HG02852 (cell line): ENCODE measurements at regions not wholly inside any gene's neighbourhood (a gene's known extent, or its start where the extent isn't known, plus 50 kb on each side); places are given as distances from the start of the nearest gene placed in this dataset.

Experiments
- ATAC-seq: cut with Tn5 transposase; IDR thresholded peaks from one replicate; pipeline ENCODE4 v1.9.1; 2021; ENCODE audit warnings: mild to moderate bottlenecking, moderate library complexity; ENCODE audit not compliant: unreplicated experiment

DNA sequence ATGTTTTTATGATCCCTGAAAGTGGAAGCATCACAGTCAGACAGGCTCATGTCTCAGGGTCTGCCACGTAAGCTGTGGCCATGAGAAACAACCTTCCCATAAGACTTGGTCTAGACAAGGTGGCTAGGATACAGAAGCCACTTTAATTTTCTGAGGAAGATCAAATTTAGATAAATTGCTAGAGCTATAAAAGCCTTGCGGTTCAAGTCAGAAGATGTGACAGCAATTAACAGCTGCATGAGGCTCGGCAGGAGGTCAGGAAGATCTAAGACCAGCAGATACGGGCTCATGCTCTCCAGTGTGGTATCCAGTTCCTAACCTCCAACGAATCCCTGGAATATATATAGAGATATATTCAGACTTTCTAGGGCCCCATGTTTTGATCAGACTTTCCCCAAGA is 577.1 kb downstream of the PLPP3 start:
- no peak for ATAC-seq

DNA sequence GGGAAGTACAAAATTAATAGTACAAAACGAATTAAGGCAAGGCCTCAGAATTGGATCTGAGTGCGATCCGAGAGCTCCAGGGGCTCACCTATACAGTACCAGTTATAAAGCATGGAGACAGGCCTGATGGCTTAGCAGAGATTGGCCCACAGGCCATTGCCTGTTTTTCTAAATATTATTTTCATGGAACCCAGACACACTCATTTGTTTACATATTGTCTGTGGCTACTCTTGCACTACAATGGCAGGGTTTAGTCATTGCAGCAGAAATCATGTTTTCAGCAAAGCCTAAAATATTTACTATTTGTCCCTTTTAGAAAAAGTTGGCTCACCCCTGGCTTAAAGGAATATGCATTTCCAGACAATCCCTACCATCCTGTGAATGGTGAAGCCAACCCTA is 578.9 kb downstream of the PLPP3 start:
- ATAC-seq, result no peak

DNA sequence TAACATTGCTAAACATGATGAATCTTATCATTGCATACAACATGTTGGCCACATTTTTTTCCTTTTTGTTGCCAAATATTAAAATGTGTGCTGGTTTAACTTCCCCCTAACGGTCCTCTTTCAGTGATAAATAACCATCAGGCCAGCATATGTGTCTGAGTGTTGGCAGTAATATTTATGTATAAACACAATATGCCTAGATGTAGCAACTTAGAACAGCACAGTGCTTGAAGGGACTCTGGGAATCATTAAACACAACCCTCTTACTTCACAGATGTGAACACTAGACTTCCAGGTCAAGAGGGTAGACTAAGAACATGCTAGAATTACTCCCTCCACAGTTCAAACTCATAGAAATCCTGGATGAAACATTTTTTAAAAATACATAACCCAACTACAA is 581.8 kb downstream of the PLPP3 start:
- no peak for ATAC-seq

DNA sequence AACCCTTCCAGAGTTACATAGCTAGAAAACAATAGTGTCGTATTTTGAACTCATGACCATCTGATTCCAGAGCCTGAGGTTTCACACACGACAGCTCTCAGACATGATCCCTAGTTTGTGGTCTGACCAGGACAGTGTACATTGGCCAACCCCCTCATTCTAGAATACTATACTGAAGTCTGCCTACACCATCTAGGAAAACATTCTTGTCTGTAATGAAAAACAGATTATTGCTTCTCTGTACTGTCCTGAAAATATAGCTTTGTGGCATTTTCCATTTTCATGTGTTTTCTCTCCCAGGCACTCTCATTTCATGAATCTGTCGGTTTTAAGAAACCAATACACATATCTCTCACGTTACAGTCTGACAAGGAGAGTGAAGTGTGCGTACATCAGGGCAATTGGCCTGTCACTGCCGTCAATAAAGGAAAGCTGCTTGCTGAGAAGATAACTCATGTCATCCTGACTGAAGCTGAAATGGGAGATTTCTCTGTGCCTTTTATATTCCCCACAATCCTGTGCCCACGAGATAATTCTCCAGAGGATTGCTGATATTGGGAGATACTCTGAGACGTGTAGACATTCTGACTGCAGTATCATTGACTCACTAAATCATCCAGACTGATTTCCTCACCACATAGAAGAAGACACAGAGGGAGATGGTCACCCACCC is 585.6 kb downstream of the PLPP3 start:
- ATAC-seq, result no peak

DNA sequence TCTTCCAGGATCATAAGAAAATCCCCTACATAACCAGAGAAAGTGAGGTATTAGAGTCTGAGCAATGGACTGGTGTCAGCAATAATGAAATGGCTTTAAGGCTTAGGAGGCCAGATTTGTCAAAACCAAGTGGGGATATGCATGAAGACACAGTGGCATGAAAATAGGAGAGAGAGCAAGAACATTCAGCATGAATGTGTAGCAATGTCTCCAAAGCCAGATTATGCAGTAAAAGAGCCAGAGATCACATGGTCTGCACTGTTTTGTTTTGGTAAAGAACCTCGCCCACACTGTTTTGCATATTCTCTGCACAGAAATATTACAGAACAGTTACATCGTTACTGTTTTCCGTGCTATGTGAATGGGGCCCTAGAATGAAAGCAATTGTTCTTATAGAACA is 589.4 kb downstream of the PLPP3 start:
- ATAC-seq, result no peak

DNA sequence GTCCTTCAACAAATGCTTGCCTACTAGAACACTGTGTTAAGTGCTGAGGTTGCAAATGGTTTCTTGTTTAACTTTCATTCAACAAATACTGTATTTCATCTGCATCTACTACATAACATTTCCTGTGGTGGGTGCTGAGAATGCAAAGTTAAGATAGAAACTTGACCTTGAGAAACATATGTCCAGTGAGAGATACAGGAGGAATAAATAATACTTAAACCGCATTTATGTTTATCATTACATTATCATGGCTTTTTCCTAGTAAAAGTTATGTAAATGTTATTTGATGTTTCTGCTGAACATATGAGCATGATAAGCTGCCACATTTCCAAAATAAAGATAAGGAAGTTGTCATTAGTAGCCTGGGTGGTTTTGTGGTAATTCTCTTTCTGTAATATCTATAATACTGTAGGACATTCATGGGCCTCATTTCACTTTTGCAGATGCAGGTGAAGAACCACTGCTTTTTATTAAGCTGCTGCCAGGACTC is 590.4 kb downstream of the PLPP3 start:
- ATAC-seq, result no peak

DNA sequence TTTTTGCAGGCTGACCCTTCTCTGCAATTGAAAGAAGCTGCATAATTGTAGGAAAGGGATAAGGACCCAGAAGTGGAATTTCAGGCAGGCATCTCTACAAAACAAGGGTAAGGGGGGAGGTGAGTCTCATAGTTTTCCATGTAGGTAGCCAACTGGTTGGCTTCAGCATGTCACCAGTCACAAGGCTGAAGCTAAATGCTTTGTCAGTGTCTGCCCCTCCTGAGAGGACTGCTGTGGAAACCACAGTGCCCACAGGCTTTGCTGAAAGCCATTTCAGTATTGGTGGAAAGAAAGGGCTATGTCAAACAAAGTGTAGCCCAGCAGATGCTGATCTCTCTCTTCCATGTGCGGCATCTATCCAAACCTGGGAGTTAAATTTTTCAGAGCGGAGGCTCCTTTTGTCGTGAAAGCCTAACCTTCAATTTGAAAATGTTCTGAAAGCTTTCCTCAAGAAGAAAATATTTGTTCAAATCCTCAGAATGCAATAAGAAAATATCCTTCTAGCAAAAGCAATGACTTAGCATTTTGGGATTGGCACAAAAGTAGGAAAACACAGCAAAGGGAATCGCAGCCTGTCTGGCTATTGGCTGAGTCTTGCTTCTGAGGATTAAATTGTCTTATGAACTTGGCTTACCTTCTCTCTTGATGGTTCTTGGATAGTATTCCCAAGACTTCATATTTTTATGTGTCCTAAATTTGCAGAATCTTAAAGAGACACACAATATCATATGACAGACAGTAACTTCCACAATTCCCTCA is 591.7 kb downstream of the PLPP3 start:
- no peak for ATAC-seq

DNA sequence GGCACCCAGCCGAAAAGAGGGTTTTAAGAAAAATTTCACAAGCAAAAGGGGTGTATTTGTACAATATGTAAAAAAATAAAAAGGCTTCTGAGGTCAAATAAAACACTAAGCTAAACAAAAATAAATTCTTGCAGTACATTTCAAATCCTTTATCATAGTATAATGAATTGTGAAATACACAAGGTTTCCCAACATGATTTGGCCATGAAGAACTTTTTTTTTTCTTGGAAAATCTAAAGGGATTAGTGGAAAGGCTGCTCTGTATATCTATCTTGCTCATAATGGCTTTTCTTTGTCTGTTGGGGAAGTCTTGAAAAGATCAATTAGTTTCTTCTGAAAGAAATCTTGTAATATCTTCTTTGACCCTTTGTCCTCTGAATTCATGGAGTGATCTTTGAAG is 593.4 kb downstream of the PLPP3 start:
- no peak for ATAC-seq

DNA sequence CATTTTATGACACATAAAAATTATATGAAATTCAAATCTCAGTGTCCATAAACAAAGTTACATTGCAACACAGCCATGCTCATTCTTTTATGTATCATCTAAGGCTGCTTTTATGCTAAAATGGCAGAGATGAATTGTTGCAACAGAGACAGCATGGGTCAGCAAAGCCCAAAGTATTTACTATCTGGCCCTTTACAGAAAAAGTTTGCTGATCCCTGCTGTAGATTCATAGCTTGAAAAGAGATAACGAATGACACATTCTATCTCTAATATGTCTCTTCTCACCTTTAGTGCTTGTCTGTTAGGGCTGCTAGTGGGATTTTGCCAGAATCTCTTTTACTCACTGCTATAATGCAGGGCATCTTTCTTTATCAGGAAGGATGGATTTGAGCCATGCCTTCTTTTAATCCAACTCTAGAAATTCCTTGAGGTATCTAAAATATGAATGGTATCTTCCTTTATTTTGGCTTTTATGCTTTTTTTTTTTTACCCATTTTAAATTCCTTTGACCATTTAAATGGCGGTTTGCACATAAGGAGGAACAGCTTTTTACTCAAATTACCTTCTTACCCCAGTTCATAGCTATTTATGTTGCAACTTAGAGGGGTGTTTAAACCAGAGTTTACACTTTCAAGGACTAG is 598.2 kb downstream of the PLPP3 start:
- no peak for ATAC-seq

DNA sequence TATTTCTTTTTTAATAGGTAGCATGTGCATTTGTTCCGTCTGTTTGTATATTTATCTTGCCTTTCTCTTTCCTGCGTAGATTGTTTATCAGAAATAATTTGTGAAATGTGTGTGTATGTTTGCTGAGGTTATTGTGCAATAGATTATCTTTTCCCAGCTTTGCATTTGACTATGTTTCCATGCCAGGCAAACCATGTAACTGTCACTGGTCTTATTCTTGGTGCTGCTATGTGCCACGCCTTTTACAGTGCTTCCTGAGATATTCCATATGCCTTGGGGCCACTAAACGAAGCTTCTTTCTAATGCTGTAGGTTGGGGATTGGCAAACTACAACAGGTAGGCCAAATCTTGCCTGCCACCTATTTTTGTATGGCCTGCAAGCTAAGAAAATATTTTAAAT is 598.8 kb downstream of the PLPP3 start:
- ATAC-seq, result no peak

DNA sequence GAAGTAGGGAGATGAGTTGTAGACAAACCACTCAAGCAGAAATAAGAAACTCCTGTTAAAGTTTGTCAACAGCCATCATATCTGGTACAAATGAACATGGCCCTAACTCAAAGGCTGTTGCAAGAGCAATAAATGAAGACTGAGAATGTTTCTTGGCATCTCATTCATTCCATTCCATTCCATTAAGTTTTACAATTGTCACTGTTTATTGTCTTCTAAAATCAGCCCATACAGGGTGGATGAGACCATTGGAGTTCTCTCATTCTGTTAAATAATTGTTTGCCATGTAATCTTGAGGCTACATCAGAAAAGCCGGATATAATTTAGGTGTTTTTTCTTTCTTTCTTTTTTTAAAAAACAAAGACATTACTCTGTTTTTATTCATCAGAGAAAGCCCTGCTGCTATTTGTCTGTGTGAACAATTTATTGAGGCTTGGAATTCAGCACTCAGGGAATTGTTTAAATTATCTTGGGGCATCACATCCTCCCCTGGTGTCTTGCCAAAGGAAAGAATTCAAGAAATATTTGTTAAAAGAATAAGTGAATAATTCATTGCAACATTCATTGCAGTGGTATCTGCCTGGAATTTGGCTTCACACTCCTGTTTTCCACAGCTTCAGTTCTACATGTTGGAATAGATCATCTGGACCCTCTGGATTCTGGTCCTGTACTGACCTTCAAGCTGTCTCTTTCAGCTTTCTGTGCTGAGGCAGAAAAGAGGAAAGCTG is 604.5 kb downstream of the PLPP3 start:
- no peak for ATAC-seq

DNA sequence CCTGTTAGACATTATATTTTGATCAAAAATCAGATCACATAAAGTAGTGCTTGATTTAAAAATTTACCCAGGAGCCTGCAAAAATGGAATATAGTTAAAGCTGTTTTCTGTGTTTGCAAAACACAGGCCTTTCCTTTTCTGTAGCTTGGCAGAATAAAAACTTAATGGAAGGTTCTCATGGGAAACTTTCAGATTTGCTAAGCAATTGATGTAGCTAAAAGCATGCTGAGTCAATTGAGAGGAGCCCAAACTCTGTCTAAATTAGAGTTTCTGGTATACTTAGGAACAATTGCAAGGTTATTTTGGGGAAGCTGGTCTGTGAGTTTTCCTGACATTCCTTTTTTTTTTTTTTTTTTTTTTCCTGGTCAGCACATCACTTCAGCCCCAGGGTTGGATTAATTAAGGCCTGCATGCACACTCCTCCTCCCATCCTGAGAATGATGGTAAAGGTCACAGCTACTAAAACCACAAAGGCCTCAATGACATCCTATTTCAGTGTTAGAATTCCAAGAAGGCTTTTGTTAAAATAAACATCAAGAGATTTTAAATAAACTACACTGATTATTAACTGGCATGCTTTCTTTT is 608.7 kb downstream of the PLPP3 start:
- no peak for ATAC-seq

DNA sequence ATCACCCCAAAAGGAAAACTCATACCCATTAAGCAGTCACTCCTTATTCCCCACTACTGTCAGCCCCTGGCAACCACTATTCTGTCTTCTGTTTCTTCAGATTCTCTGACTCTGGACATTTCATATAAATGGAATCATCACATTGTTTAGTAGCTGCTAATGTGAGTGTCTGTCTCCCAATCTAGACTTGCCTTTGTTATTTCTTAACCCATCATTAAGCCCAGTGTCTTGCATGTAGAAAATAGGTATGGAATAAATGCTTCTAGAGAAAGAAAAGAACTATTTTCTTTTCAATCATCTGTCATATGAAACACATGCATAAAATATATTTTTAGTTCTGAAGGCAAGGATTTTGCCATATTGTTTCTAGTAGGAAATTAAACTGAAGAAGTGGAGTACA is 610.0 kb downstream of the PLPP3 start:
- ATAC-seq, result no peak

DNA sequence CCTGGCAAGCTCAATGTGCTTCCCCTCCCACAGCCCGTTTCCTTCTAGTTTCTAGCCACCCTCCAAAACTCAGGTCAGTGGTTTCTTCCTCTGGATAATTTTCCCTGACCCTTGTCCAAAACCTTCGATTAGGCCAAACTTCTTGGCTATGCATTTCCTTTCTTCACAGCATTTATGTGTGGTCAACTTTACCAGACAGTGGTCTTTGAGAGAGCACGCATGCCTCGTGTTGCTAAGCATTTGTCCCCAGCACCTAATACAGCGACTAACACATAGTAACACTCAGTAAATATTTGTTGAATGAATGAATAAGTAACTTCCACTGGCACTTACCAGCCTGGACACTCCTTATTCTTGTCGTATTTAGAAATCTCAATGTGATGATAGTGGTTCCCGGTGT is 610.7 kb downstream of the PLPP3 start:
- ATAC-seq, result no peak

DNA sequence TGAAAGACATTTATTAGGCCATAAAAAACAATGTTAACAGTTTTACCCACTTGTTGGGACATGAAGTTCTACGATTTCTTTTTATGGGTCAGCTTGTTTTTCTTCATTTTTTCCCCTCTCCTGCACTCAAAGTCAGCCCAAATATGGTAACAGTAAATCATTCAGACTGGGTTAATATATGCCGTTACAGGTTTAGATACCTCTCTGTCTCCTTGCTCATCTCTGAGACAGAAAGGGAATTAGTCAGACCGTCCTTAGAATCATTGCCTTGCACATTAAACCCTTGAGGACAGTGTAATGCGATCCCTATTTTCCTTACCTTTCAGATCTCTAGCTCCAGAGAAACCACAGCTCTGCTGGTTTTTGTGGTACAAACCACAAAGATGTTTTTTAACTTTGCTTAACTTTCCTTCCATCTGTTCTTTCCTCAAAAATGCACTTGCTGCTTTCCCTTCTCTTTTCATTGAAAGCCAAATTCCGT is 613.3 kb downstream of the PLPP3 start:
- no peak for ATAC-seq

DNA sequence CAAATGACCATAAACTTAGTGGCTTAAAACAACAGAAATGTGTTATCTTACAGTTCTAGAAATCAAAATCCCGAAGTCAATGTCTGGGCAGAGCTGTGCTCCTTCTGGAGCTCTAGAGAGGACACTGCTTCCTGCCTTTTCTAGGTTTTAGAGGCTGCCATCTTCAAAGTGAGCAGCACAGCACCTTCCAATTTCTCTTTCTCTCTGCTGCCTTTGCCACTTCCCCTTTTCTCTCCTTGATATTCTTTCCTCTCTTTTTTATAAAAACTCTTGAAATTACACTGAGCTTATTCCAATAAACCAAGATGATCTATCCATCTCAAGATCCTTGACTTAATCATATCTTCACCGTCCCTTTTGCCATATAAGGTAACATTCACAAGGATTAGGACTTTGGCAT is 616.9 kb downstream of the PLPP3 start:
- ATAC-seq, result no peak

DNA sequence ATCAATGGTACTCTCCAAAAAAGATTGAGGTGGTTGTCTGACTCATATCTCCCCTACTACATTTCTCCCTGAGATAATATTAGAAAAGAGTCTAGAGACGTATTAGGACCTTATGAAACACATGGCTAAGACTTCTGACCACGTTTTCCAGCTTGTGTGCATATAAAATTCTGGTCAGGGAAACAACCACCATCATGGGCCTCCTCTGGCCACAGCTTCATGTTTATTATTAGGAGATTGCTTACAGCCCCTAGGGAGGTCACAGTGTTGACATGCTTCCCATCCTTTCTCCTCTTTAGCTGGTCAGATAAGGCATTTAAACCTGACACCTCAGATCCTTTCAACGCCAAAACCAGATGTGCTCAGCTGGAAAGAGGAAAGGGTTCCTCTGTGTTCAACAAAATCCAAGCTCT is 620.2 kb downstream of the PLPP3 start:
- ATAC-seq, result no peak

DNA sequence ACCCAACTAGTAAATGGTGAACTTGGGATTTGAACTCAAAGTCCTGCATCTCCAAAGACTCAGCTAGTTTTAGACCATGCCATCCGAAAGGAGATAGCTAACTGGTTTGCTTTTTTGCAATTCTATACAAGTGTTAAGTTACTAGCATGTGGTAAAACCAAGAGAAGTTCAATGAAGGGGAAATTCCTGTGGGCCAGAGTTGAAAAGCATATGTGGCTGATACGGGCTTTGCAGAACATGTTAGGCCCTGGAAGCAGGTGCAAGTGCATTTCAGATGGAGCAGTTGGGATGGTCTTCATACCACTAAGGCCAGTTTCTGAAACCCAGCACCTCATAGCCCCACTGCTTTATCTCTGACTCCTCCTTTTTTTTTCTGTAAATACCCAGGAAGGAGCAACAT is 620.9 kb downstream of the PLPP3 start:
- ATAC-seq, result no peak

DNA sequence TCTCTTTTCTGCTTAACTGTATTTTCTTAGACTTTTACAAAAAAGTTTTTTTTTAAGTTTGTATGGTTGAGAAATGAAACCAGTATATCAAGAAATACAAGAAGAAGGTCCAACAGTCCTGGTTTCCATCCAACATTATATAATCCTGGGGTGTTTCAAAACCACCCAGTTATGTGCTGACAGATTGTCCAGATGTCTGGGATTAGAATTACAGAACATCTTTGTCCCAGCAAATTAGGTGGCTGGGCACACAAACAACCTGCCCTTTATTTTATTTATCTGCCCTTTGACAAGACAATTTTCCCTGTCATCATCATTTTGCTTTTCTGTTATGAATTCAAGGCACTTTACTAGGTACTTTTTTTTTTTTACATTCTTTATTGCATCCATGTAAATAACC is 622.1 kb downstream of the PLPP3 start:
- ATAC-seq, result no peak

DNA sequence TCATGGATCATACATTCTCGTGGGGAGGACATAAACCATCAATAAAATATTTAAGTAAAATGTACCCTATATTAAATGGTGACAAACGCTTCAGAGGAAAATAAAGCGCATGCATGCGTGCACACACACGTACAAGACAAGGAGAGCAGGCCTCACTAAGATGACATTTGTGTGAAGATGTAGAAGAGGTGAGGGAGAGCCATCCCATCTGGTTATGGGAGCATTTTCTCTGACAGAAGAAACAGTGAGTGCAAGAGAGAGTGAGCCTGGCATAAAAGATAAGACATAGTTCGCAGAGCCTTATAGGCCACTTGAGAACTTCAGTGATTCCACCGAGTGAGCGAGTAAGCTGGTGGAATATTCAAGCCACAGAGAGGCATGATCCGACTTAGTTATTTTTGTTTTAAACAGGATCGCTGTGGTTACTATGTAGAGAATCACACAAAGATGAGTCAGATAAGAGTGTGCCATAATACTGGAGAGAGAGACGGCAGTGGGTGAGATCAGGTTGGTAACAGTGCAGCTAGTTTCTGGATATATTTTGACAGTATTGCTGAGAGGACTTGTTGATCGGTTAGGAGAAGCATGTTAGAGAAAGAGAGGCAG is 624.2 kb downstream of the PLPP3 start:
- ATAC-seq, result no peak

DNA sequence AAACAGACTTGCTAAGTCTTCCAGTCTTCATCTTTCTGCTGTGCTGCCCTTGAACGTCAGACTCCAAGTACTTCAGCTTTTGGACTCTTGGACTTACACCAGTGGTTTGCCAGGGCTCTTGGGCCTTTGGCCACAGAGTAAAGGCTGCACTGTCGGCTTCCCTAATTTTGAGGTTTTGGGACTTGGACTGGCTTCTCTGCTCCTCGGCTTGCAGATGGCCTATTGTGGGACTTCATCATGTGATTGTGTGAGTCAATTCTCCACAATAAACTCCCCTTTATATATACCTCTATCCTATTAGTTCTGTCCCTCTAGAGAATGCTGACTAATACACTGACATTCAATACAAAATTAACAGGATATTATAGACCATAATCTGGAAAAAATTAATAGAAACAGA is 628.1 kb downstream of the PLPP3 start:
- no peak for ATAC-seq
